AG04449 (cell line): ENCODE measurements at regions not wholly inside any gene's neighbourhood (a gene's known extent, or its start where the extent isn't known, plus 50 kb on each side); places are given as distances from the start of the nearest gene placed in this dataset.

Source experiments
- CTCF ChIA-PET: fragments of 350-600 bp; formaldehyde crosslinking; extraction: SDS; loops from one replicate; lab custom pipeline; 2021; ENCODE audit warnings: antibody characterized with exemption; lab: Yijun Ruan, JAX
- POLR2A ChIA-PET: fragments of 400-600, 350-600 bp; formaldehyde crosslinking; extraction: SDS; loops from one replicate; lab custom pipeline; 2020; ENCODE audit warnings: antibody characterized with exemption, inconsistent platforms; lab: Yijun Ruan, JAX
- DNase-seq: peaks from one replicate; pipeline ENCODE4 v3.0.0-alpha.2; 2010; ENCODE audit warnings: low read depth, low spot score
- H3K4me3 ChIP-seq: 2 replicates; pipeline ENCODE4 v1.5.1; 2011; ENCODE audit warnings: low read depth, mild to moderate bottlenecking, control low read depth, low read length
- CTCF ChIP-seq: IDR thresholded peaks from one replicate; pipeline ENCODE4 v1.5.1; 2011; ENCODE audit warnings: mild to moderate bottlenecking, moderate library complexity, low read length, control low read depth, inconsistent platforms; ENCODE audit not compliant: insufficient read depth; ENCODE audit errors: missing control alignments

- no peak overlapping the region for H3K4me3 ChIP-seq
- TF ChIP-seq CTCF = no peak
- DNase-seq = no peak
- CTCF ChIA-PET = interaction anchor here (1.0 kb wide), 1 partner anchor 285 kb away, joined by 3 read pairs; no protein-coding TSS in a partner anchor
- POLR2A ChIA-PET = no interaction called here
Observed at GRCh38 chr6:63517221-63517620, 55.1 kb upstream of the LOC128125822 start.

GRCh38 chr6:63521475-63522210, 50.6 kb upstream of the LOC128125822 start:
- POLR2A ChIA-PET = no interaction called here

More at GRCh38 chr6:63521475-63522210, 50.6 kb upstream of the LOC128125822 start:
- CTCF ChIA-PET = no interaction called here
- no peak for DNase-seq
- no peak overlapping the region for H3K4me3 ChIP-seq
- no peak for TF ChIP-seq CTCF
